ENCODE measurements at regions not wholly inside any gene's neighbourhood (a gene's known extent, or its start where the extent isn't known, plus 50 kb on each side); places are given as distances from the start of the nearest gene placed in this dataset.
"Not testable (repeated sequence)": the region's sequence is repeated elsewhere in the genome, so short reads cannot be mapped to it uniquely, and the experiment has no call there.

DNA sequence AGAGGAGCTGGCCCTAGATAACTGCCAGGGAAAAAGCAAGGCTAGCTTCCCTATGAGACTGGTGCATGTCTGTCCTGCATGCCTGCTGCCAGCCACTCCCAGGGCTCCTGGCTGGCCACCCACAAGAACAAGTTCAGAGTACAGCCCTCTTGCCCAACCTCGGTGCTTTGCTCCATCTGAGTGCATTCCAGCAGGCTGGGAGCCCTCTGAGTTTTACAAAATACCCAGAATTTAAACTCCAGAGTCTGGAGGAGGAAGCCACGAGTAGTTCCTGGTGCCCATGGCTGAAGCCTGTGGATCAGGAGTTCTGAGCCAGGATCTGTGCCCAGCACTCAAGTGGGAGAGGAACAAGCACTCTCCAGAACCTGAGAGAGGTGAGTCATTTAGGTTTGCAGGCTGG is 111.6 kb downstream of the MAGEE2 start:
- DNase-seq, result no peak

DNA sequence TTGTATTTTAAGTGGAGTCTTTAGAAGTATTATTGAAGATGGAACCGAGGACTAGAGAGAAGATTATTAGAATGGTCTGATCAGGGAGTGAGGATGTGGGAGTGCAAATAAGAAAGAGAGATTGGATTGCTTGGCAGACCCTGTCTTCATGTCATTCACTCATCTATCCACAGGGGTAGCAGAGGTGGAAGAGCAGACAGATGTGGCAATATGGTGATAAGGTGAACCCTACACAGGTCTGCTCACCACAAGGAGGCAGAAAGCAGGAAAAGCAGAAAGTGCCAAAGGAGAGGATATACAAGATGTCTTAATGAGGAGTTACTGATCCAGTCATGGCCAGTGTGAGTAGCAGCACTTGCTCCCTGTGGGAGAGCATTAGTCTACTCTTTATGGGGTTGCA is 129.4 kb downstream of the MAGEE2 start:
- no peak for DNase-seq

DNA sequence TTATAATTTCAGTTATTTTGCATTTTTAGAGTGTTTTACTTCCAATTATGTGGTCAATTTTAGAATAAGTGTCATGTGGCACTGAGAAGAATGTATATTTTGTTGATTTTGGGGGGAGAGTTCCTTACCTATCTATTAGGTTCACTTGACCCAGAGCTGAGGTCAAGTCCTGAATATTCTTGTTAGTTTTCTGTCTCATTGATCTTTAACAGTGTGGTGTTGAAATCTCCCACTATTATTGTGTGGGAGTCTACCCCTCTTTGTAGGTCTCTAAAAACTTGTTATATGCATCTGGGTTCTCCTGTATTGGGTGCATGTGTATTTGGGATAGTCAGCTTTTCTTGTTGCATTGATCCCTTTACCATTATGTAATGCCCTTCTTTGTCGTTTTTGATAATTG is 127.0 kb upstream of the ZDHHC15 start:
- DNase-seq, result no peak

DNA sequence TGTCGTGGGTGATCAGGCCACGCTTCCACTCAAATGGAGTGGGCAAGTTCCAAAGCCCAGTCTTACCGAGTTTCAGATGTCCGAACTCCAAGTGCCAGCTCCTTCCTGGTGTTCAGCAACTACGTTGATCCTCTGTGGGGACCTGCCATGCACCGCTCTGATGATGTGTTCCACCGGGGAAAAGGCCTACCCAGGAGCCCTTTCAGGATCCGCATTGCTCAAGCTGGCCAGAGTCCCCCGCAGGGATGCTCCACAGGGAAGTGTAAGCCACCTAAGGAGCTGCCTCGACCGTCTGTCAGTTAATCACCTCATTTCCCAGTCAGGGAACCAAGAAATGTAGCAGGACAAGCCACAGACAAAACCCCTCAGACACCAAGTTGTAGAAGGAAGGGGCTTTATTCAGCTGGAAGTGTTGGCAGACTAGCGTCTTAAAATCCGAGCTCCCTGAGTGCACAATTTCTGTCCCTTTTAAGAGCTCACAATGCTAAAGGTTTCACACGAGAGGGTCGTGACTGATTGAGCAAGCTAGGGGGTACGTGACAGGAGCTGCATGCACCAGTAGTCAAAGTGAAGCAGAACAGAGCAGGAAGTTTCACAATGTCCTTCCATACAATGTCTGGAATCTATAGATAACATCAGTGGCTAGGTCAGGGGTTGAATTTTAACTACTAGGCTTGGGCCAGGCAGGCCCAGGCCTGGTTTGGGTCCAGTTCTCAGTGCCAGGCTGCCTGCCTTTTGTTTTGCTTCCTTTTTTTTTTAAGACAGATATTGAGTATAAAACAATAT is 126.2 kb upstream of the ZDHHC15 start:
- no peak for DNase-seq

DNA sequence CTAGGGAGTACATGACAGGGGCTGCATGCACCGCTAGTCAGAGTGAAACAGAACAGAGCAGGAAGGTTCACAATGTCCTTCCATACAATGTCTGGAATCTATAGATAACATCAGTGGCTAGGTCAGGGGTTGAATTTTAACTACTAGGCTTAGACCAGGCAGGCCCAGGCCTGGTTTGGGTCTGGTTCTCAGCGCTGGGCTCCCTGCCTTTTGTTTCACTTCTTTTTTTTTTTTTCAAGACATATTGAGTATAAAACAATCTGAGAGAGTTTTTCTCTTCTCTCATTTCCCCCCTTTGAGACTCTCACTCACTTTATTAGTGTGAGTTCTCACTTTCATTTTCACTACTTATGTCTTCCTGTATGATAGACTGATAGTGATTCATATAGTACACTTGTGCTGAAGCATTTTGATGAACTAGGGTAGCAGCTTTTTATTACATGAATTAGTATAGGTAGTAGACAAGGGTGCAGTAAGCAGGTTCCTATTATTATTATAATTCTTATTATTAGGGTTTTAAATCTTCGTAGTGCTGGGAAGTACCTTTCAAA is 120.0 kb upstream of the ZDHHC15 start:
- DNase-seq, result no peak

DNA sequence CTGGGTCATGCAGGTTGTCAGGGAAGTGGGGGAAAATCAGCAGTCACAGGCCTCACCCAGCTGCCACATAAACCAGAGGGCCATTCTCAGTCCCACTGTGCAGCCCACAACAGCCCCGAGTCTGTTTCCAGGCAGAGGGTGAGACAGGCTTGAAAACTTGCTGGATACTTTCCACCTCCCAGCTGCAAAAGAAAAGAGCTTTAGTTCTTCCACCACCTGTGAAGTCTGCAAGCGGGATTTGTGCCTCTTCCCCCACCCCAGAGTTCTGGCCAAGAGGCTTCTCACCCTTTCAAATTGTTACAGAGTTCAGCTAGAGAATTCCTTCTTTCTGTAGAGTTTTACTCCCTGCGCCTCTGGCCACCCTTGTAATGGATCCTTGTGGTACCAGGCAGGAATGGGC is 115.5 kb upstream of the ZDHHC15 start:
- no peak for DNase-seq

DNA sequence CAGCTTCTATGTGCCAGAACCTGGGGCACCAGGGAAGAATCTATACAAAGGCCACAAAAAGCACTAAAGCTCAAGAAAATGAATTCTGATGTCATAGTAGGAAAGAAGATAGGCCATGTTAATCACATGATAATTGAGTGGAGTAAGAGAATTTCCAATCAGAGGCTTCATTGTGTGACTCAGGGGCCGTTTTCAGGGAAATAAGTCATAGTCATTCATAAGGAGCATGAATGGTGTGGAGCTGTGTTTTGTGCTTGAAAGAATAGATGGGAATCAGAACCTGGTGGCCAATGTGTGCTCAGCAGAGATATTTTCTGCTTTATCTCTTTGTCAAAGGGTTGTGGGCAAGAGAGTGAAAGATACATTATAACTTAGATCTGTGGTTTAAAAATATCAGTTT is 102.4 kb upstream of the ZDHHC15 start:
- DNase-seq, result no peak

DNA sequence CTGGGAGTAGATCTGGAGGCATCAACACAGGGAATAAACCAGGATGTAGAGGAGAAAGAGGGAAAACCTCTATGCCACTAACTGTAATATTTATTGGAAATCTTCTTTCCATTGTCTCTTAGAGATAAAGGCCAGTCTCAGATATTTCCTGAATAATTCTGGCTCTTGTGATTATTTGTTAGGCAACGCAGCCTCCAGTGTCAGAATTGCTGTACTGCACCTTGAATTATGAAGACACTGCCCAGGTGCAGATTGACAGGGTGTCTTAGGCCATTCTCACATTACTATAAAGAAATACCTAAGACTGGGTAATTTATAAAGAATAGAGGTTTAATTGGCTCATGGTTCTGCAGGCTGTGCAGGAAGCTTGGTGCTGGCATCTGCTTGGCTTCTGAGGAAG is 100.7 kb upstream of the ZDHHC15 start:
- peak in 1 of 2 experiments; percentile 45 for DNase-seq

DNA sequence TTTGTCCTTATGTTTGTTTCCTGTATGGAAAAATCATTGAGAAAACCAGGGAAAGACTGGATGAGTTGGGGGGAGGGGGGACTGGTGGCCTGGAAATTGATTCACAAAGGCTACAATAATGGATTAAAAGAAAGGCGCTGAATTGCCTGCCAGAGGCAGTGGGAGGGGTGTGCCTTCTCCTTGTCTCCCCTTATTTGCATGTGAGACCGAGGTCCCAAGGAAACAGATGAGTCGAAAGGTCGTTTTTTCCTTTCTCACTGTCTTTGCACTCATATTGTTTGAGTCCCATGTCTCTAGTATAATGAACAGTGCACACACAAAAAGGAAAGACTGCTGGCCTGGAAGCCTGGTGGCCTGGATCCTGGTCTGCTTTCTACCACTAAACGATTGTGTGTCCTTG is 86.6 kb upstream of the ZDHHC15 start:
- DNase-seq, result no peak

DNA sequence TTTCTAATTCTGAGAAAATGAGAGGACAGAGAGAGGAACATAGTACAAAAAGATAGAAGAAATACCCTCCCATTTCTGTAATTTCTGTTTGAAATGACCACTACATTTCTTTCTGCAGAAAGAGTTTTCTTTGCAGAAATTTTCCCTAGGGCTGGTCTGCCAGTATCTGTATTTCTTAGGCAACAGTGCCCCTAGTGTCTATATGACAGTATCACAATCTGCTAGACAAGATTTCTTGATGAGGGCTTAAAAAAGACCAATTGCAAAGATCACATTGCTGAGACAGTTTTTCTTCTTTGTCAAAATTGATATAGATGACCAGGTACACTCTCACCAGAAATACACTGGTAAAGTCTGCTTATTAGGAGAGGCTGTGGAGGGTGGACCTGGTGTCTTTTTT is 81.0 kb upstream of the ZDHHC15 start:
- DNase-seq, result peak; percentile 16 to 55

DNA sequence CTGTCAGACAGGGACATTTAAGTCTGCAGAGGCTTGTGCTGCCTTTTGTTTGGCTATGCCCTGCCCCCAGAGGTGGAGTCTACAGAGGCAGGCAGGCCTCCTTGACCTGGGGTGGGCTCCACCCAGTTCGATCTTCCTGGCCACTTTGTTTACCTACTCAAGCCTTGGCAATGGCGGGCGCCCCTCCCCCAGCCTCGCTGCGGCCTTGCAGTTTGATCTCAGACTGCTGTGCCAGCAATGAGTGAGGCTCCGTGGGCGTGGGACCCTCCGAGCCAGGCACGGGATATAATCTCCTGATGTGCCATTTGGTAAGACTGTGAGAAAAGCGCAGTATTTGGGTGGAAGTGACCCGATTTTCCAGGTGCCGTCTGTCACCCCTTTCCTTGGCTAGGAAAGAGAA is 79.2 kb upstream of the ZDHHC15 start:
- DNase-seq, result not testable (repeated sequence)

DNA sequence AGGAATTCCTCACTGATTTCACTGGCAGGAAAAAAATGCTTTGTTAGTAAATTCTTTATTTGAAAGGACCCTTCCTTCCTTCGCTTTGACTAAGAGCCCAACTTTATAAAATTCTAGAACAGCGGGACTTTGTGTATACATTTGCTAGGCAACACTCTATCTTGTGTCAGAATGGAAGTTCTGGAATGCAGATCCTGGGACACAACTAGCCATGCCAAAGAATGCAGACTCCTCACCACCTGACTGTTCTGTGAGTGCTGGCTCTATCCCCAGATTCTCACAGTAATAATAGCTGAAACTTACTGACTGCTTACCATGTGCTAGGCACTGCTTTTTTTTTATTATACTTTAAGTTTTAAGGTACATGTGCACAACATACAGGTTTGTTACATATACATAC is 73.3 kb upstream of the ZDHHC15 start:
- no peak for DNase-seq

DNA sequence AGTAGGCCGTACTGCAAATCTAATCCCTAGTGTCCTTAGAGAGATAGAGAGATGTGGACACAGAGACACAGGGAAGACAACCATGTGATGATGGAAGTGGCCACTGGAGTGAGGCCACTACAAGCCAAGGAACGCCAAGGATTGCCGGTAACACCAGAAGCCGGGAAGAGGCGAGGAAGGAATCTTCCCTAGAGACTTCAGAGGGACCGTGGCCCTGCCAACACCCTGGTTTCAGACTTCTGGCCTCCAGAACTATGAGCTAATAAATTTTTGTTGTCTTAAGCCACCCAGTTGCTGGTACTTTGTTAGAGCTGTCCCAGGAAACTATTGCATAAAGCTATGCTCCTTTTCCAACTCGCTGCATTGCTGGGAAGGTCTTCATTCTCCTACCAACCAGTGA is 70.3 kb upstream of the ZDHHC15 start:
- not testable (repeated sequence) for DNase-seq

DNA sequence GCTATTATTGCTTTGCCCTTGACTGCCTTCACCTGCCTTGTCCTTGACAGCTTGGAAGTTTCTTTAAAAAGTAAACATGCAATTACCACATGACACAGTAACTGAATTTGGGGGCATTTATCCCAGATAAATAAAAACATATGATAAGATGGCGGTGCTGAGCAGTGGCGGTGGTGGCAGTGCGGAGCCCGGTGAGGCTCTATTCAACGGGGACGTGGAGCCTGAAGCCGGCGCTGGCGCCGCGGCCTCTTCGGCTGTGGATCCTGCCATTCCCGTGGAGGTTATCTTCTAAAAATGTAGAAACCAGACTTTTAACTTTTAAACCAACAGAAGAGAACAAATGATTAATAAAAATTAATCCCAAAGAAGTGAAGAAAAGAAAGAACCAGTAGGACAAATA is 59.7 kb upstream of the ZDHHC15 start:
- no peak for DNase-seq

Measured in NCI-H524 (cell line).